Vagina (tissue), 2 donors: ENCODE measurements at regions not wholly inside any gene's neighbourhood (a gene's known extent, or its start where the extent isn't known, plus 50 kb on each side); places are given as distances from the start of the nearest gene placed in this dataset.

ENCODE experiments used
- POLR2A ChIP-seq, 2 donors: fragments of 450-650 bp; IDR thresholded peaks; one replicate each; pipeline ENCODE4 v1.6.1; 2017; ENCODE audit warnings: antibody characterized with exemption in 2 of 2, mild to moderate bottlenecking in 2 of 2, moderate library complexity in 2 of 2
- POLR2AphosphoS5 ChIP-seq, 2 donors: sonication (generic); formaldehyde crosslinking; IDR thresholded peaks; one replicate each; pipeline ENCODE4 v1.9.0; 2017; ENCODE audit warnings: antibody characterized with exemption in 2 of 2, mild to moderate bottlenecking in 2 of 2, low read depth in 1 of 2; ENCODE audit not compliant: insufficient read depth in 1 of 2
- TF ChIP-seq, protein P1 (sequence below), 3 experiments: fragments of 450-650 bp in 2 of 3; fragments of 200-600 bp in 1 of 3; sonication (generic) in 1 of 3; IDR thresholded peaks; one replicate each; pipeline ENCODE4 v1.5.1; 2017 to 2019; ENCODE audit warnings: antibody characterized with exemption in 3 of 3, mild to moderate bottlenecking in 2 of 3, moderate library complexity in 2 of 3

DNA sequence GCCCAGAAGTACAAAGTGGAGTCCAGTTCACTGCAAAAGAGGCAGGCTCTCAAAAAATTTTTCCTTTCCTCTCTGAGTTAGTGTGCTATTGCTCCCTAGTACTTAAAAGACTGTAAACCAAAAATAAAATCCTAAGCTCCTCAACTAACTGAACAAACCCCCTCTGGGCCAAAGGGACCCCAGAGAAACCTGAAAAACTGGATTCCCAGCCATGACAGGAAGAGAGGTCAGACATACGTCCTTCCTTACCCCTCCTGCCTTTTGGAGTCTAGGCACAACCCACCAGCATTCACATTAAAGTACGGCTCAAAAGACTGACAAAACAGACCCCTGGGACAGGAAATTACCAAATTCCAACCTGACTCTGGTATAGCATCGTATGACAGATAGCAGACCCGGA is 957.9 kb upstream of the PRKX start:
- no peak for TF ChIP-seq POLR2A (IDR thresholded peaks at IDR 0.05)
- TF ChIP-seq, protein P1, sequence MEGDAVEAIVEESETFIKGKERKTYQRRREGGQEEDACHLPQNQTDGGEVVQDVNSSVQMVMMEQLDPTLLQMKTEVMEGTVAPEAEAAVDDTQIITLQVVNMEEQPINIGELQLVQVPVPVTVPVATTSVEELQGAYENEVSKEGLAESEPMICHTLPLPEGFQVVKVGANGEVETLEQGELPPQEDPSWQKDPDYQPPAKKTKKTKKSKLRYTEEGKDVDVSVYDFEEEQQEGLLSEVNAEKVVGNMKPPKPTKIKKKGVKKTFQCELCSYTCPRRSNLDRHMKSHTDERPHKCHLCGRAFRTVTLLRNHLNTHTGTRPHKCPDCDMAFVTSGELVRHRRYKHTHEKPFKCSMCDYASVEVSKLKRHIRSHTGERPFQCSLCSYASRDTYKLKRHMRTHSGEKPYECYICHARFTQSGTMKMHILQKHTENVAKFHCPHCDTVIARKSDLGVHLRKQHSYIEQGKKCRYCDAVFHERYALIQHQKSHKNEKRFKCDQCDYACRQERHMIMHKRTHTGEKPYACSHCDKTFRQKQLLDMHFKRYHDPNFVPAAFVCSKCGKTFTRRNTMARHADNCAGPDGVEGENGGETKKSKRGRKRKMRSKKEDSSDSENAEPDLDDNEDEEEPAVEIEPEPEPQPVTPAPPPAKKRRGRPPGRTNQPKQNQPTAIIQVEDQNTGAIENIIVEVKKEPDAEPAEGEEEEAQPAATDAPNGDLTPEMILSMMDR (IDR thresholded peaks at IDR 0.05), result no peak
- no peak for TF ChIP-seq POLR2AphosphoS5 (IDR thresholded peaks at IDR 0.05; ENCODE audit: insufficient read depth in 1 of 2, low read depth in 1 of 2)
